ENCODE measurements at regions not wholly inside any gene's neighbourhood (a gene's known extent, or its start where the extent isn't known, plus 50 kb on each side); places are given as distances from the start of the nearest gene placed in this dataset.

DNA sequence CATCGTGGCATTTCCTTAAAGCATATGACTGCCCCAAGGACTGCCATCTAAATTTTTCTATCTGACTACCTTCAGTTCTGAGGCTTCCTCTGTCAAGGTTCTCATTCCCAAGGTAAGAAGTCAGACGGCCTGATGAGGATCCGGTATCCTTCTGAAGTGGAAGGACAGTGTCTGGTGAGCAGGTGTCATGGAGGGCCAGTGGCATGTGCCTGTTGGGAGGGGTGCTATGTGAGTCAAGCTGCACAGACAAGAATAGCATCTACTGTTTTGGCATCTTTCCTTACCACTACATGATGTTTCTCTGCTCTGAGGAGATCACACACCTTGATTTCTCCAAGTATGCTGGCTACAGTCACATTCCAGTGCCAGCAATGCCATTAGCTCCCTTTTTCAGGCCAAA is 99.6 kb upstream of the RGS1 start:
- FAIRE-seq (no peak), ATAC-seq (no peak), DNase-seq (ENCODE audit: low read depth, low spot score) (no peak)
- Histone ChIP-seq H3K4me2 (ENCODE audit: control insufficient read depth, insufficient read depth) (no peak overlapping the region), H3K79me2 (ENCODE audit: control insufficient read depth, insufficient read depth, low read length) (no peaks in the 10 kb centered on the region), H3K27ac (ENCODE audit: control insufficient read depth, insufficient read depth) (no peak overlapping the region), H3K9me3 (replicated peaks; ENCODE audit: control insufficient read depth, insufficient read depth, low read length) (peaks cover 2% of the 10 kb centered on the region; the same call in 1 of the 3 replicates), H3K4me1 (ENCODE audit: control insufficient read depth, insufficient read depth, low read length) (no peaks in the 10 kb centered on the region), H4K20me1 (ENCODE audit: control insufficient read depth, insufficient read depth) (no peaks in the 10 kb centered on the region), H3K4me3 (no peak overlapping the region), H3K36me3 (ENCODE audit: control insufficient read depth in 2 of 2, insufficient read depth in 2 of 2, low read length in 1 of 2) (no peaks in the 10 kb centered on the region), H3K27me3 (replicated peaks in 1 of 2; ENCODE audit: control insufficient read depth in 2 of 2, insufficient read depth in 2 of 2, low read length in 1 of 2) (no peaks in the 10 kb centered on the region), H2AFZ (ENCODE audit: control insufficient read depth, low read depth, low read length) (no peak overlapping the region), H3K9ac (ENCODE audit: control insufficient read depth, insufficient read depth, low read length) (no peak overlapping the region)
- RAD21 ChIA-PET (ENCODE audit: unreplicated experiment), result interaction anchor here (1.1 to 4.6 kb wide), 6 partner anchors 108 to 558 kb away, joined by 3 to 174 read pairs (median 14); no protein-coding TSS in a partner anchor
- in situ Hi-C loops (cut with MboI) (loop anchor here (5.0 kb wide), 2 partner anchors 36 to 131 kb away; no protein-coding TSS in a partner anchor), intact Hi-C loops (cut with micrococcal nuclease; ENCODE audit: unreplicated experiment) (loop anchor here (2.0 kb wide), 4 partner anchors 77 to 645 kb away; no protein-coding TSS in a partner anchor)
- CTCF ChIA-PET, result interaction anchor here (0.9 to 7.5 kb wide), 15 partner anchors 14 to 647 kb away, joined by 3 to 211 read pairs (median 9); partner anchors contain the start of gene RGS2
- WGBS (ENCODE audit: insufficient coverage, insufficient replicate concordance, low lambda C conversion rate, missing lambda C conversion rate), result 59% methylated on average over 3 of the region's 3 CpGs
- BruUV-seq (replicated peaks), result no TSS peak
- SMC1A ChIA-PET (ENCODE audit: uncharacterized antibody, unreplicated experiment), result interaction anchor here (1.2 to 6.9 kb wide), 5 partner anchors 124 to 544 kb away, joined by 3 to 255 read pairs (median 45); partner anchors contain the start of gene RGS2
- POLR2A ChIA-PET, result no interaction called here
- TF ChIP-seq, protein P1, sequence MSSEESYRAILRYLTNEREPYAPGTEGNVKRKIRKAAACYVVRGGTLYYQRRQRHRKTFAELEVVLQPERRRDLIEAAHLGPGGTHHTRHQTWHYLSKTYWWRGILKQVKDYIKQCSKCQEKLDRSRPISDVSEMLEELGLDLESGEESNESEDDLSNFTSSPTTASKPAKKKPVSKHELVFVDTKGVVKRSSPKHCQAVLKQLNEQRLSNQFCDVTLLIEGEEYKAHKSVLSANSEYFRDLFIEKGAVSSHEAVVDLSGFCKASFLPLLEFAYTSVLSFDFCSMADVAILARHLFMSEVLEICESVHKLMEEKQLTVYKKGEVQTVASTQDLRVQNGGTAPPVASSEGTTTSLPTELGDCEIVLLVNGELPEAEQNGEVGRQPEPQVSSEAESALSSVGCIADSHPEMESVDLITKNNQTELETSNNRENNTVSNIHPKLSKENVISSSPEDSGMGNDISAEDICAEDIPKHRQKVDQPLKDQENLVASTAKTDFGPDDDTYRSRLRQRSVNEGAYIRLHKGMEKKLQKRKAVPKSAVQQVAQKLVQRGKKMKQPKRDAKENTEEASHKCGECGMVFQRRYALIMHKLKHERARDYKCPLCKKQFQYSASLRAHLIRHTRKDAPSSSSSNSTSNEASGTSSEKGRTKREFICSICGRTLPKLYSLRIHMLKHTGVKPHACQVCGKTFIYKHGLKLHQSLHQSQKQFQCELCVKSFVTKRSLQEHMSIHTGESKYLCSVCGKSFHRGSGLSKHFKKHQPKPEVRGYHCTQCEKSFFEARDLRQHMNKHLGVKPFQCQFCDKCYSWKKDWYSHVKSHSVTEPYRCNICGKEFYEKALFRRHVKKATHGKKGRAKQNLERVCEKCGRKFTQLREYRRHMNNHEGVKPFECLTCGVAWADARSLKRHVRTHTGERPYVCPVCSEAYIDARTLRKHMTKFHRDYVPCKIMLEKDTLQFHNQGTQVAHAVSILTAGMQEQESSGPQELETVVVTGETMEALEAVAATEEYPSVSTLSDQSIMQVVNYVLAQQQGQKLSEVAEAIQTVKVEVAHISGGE (CRISPR knock-in tag; IDR thresholded peaks at IDR 0.05), result no peak
- TF ChIP-seq SMAD5 (IDR thresholded peaks at IDR 0.05; ENCODE audit: low read depth), result no peak
- no peak for TF ChIP-seq TARDBP (IDR thresholded peaks at IDR 0.05; ENCODE audit: borderline replicate concordance)
- no peak for TF ChIP-seq RAD21 (IDR thresholded peaks at IDR 0.05; ENCODE audit: insufficient read depth, low read depth, low read length)
- TF ChIP-seq, protein P2, sequence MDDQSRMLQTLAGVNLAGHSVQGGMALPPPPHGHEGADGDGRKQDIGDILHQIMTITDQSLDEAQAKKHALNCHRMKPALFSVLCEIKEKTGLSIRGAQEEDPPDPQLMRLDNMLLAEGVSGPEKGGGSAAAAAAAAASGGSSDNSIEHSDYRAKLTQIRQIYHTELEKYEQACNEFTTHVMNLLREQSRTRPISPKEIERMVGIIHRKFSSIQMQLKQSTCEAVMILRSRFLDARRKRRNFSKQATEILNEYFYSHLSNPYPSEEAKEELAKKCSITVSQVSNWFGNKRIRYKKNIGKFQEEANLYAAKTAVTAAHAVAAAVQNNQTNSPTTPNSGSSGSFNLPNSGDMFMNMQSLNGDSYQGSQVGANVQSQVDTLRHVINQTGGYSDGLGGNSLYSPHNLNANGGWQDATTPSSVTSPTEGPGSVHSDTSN (IDR thresholded peaks at IDR 0.05; ENCODE audit: insufficient replicate concordance, low read depth, low read length), result no peak
- TF ChIP-seq ETV6 (conservative IDR thresholded peaks at IDR 0.05 in 1 of 2, IDR thresholded peaks at IDR 0.05 in 1 of 2; ENCODE audit: borderline replicate concordance in 1 of 2, low read depth in 1 of 2), result no peak
- TF ChIP-seq, protein P3, sequence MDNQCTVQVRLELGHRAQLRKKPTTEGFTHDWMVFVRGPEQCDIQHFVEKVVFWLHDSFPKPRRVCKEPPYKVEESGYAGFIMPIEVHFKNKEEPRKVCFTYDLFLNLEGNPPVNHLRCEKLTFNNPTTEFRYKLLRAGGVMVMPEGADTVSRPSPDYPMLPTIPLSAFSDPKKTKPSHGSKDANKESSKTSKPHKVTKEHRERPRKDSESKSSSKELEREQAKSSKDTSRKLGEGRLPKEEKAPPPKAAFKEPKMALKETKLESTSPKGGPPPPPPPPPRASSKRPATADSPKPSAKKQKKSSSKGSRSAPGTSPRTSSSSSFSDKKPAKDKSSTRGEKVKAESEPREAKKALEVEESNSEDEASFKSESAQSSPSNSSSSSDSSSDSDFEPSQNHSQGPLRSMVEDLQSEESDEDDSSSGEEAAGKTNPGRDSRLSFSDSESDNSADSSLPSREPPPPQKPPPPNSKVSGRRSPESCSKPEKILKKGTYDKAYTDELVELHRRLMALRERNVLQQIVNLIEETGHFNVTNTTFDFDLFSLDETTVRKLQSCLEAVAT (IDR thresholded peaks at IDR 0.05), result no peak
- TF ChIP-seq, protein P4, sequence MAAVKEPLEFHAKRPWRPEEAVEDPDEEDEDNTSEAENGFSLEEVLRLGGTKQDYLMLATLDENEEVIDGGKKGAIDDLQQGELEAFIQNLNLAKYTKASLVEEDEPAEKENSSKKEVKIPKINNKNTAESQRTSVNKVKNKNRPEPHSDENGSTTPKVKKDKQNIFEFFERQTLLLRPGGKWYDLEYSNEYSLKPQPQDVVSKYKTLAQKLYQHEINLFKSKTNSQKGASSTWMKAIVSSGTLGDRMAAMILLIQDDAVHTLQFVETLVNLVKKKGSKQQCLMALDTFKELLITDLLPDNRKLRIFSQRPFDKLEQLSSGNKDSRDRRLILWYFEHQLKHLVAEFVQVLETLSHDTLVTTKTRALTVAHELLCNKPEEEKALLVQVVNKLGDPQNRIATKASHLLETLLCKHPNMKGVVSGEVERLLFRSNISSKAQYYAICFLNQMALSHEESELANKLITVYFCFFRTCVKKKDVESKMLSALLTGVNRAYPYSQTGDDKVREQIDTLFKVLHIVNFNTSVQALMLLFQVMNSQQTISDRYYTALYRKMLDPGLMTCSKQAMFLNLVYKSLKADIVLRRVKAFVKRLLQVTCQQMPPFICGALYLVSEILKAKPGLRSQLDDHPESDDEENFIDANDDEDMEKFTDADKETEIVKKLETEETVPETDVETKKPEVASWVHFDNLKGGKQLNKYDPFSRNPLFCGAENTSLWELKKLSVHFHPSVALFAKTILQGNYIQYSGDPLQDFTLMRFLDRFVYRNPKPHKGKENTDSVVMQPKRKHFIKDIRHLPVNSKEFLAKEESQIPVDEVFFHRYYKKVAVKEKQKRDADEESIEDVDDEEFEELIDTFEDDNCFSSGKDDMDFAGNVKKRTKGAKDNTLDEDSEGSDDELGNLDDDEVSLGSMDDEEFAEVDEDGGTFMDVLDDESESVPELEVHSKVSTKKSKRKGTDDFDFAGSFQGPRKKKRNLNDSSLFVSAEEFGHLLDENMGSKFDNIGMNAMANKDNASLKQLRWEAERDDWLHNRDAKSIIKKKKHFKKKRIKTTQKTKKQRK (IDR thresholded peaks at IDR 0.05; ENCODE audit: low read depth, low read length), result no peak
- TF ChIP-seq, protein P5, sequence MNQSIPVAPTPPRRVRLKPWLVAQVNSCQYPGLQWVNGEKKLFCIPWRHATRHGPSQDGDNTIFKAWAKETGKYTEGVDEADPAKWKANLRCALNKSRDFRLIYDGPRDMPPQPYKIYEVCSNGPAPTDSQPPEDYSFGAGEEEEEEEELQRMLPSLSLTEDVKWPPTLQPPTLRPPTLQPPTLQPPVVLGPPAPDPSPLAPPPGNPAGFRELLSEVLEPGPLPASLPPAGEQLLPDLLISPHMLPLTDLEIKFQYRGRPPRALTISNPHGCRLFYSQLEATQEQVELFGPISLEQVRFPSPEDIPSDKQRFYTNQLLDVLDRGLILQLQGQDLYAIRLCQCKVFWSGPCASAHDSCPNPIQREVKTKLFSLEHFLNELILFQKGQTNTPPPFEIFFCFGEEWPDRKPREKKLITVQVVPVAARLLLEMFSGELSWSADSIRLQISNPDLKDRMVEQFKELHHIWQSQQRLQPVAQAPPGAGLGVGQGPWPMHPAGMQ (IDR thresholded peaks at IDR 0.05; ENCODE audit: borderline replicate concordance), result no peak
- no peak for TF ChIP-seq ATF7 (IDR thresholded peaks at IDR 0.05; ENCODE audit: low read depth)
- TF ChIP-seq ZZZ3 (IDR thresholded peaks at IDR 0.05; ENCODE audit: control insufficient read depth, insufficient read length, low read depth), result no peak
